ENCODE measurements at regions not wholly inside any gene's neighbourhood (a gene's known extent, or its start where the extent isn't known, plus 50 kb on each side); places are given as distances from the start of the nearest gene placed in this dataset.

DNA sequence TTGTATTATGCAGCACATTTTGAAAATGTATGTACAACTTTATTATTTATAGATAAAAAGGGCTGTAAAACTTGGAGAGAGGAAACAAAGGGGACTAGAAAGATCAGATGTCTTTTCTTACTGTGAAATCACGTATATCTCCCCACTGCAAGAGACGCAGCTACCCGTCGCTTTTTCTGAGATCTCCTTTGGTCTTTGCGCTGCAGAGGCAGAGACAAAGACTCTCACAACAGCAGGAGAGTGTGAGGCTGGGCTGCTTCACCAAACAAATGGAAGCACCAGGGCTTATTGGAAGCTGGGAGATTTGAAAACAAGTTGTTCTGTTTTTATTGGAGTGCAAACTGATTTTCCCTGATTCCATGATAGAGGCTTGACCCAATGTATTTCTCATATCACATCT is 129.0 kb upstream of the PARD3B start:
- no peak for DNase-seq (ENCODE audit: low read depth)

DNA sequence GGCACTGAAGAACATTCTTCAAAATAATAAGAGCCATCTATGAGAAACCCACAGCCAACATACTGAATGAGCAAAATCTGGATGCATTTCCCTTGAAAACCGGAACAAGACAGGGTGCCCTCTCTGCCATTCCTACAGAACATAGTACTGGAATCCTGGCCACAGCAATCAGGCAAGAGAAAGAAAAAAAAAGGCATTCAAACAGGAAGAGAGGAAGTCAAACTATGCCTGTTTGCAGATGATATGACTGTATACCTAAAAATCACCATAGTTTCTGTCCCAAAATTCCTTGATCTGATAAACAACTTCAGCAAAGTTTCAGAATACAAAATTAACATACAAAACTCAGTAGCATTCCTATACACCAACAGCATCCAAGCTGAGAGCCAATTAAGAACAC is 119.5 kb upstream of the PARD3B start:
- no peak for DNase-seq (ENCODE audit: low read depth)

DNA sequence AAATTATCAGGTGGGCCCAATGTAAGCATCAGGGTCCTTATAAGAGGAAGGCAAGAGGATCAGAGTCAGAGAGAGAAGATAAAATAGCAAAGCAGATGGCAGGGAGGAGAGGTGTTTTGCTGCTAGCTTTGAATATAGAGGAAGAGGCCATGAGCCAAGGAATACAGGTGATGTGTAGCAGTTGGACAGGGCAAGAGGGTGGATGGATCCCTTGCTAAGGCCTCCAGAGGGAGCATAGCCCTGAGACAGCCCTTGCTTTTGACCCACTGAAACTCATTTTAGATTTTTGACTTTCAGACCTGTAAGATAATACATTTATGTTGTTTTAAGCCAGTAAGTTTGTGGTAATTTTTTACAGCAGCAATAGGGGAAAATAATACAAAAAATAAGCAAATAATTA is 116.6 kb upstream of the PARD3B start:
- DNase-seq (ENCODE audit: low read depth) = no peak

DNA sequence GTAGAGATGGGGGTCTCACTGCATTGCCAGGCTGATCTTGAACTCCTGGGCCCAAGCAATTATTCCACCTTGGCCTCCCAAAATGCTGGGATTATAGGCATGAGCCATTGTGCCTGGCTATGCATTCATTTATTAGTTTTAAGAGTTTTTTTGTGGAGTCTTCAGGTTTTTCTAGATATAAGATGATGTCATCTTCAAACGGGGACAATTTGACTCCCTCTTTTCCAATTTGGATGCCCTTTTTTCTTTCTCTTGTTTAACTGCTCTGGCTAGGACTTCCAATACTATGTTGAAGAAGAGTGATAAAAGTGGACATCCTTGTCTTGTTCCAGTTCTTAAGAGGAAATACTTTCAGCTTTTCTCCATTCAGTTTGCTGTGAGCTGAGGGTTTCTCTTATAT is 113.7 kb upstream of the PARD3B start:
- DNase-seq (ENCODE audit: low read depth) = no peak

DNA sequence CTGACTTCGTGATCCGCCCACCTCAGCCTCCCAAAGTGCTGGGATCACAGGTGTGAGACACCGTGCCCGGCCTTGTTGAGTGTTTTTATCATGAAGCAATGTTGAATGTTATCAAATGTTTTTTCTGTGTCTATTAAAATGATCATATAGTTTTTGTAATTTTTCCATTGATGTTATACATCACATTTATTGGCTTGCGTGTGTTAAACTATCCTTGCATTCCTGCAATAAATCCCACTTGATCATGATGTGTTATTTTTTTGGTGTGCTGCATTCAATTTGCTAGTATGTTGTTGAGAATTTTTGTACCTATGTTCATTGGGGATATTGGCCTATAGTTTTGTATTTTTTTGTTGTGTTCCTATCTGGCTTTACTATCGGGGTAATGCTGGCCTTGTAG is 113.1 kb upstream of the PARD3B start:
- DNase-seq (ENCODE audit: low read depth) = no peak

DNA sequence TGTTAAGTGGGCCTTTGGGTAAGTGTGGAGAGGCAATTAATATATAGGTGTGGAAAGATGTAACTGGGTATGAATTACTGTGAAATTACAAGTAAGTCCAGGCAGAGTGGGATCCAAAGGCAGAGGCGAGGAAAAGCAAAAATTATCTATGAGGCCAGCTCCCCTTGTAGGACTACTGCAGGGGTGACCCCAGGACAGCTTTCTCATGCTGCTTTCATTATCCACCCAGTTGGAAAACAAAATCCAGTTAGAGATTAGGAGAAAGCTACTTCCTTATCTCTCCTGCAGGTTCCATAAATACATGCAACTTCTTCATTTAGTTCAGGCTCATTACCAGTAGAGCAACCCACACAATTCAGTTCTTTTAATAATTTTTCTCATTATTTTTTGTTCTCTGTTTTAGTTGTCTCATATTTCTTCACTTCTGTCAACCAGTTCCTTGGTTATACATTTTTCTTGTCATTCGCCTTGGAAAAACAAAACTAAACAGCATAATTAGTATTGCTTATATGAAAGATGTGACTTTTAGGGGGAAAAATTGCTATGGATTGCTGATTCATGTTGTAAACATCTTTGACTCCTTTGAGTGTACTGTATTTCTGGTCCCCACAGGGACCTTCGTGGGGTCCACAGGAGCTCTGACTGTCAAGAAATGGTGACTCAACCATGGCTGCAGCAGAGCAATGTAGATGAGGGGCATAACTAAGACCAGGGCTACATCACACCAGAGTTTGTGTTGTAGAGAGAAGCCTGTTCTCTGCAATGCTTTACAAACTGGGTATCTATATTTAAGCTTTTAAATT is 110.4 kb upstream of the PARD3B start:
- peak; percentile 48 for DNase-seq (ENCODE audit: low read depth)

DNA sequence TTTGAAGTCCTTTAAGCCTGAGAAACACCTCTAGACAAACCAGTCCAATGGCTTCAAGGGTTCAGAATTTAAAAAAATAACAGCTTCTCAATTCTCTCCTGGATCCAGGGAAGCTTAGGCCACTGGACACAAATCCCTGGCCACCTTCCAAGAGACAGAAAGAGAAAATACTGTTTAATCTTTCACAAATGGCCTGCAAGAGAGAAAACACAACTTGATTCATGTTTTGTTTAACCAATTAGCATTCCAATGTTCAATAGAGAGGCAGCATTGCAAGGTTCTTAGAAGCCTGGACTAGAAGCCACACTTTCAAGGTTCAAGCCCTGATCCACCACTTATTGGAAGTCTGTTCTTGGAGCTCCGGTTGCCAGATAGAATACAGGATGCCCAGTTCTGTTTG is 109.0 kb upstream of the PARD3B start:
- DNase-seq (ENCODE audit: low read depth) = no peak

DNA sequence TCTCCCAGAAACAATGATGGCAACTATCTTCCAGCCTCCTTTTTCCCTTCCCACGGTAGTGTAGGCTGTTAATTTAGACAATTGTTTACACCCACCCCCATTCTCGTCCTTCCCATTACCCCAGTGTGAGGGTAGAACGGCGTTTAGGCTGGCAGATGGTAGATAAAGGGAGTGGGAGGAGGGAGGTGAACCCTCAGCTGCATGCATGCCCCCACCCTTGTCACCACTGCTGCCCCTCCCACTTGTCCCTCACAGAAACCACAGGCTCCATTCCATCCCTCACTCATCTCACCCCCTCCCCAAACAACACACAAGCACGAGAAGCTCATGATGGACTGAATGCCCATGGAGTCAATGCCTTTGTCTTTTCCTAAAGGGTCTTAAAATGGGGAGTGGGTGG is 107.9 kb upstream of the PARD3B start:
- DNase-seq (ENCODE audit: low read depth) = no peak

DNA sequence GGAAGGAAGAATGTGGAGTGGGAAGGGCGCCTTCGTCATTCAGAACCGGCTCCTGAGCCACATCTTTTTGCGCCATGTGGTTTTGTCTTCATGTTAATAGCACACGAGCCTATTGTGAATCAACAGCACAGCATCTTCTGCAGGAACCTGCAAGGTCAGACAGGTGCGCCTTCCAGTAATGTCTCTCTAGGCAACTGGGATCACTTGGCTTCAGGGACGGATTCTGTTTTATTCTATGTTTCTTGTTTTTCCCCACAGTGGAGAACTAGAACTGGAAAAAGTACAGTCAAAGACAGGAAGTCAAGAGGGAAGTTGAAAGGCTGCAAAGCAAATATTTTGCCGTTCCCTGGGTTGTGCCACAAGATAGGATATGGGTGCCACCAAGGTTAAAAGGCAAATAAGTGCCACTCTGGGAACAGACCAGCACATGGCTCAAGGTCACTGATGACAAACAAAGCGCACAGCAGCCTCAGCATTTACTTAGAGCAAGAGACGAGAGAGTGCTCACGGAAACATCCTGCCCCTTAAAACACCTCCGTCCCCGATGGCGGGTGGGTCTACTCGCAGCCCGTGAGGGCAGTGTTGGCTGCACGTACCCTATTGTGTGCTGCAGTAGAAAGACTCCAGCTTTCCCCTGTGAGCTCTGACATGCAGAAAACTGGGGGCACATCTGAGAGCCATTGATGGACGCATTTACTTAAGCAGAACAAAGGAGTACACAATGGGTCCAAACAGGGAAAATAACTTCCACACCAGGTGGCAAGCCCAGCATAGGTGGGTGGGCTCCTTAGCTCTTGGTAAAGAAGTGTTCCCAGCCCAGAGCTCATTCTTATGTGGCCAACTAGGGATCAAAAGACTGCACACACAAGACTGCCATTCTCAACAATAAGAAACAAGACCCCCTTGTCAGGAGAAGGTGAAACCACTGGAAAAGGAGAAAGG is 107.2 kb upstream of the PARD3B start:
- no peak for DNase-seq (ENCODE audit: low read depth)

DNA sequence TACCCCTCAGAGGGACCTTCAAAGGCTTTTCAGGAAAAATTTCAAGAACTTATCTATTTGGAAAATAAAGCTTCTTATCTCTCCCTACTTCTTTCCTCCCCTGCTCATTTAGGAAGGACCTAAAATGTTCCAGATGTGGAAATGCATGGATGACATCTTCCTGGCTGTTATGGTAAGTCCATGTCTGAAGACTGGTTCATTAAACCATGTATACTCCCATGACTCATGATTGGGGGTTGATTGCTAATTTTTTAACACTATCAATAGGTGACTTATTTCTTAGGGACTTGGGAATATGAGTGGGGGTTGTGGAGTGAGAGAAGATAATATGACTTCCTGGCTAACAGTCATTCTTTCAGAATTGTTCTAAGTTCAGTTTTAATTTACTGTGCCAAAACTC is 104.0 kb upstream of the PARD3B start:
- DNase-seq (ENCODE audit: low read depth) = no peak

DNA sequence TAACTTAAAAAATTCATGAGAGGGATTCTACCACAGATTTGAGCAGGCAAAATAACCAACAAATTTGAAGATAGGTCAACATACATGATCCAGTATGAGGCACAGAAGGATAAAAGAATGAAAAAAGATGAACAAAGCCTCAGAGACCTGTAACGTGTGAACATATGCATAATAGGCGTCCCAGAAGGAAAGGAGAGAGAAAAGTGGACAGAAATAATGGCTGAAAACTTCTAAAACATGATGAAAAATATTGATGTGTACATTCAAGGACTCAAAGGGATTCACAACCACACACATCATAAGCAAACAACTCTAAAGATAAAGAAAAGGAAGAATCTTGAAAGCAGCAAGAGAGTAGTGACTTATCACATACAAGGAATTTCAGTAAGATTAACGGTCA is 100.1 kb upstream of the PARD3B start:
- no peak for DNase-seq (ENCODE audit: low read depth)

DNA sequence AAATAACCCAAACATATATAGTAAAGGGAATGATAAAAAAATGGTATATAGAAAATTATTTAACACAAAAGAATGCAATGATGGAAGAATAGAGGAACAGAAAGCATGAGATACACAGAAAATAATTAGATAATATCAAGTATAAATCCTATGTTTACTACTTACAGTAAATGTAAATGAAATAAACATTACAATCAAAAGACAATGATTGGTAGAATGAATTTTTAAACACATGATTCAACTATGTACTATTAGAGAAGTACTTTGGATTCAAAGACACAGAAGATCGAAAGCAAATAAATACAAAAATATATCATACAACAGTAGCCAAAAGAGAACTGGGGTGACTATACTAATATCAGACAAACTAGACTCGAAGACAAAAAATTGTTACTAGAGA is 97.6 kb upstream of the PARD3B start:
- no peak for DNase-seq (ENCODE audit: low read depth)

DNA sequence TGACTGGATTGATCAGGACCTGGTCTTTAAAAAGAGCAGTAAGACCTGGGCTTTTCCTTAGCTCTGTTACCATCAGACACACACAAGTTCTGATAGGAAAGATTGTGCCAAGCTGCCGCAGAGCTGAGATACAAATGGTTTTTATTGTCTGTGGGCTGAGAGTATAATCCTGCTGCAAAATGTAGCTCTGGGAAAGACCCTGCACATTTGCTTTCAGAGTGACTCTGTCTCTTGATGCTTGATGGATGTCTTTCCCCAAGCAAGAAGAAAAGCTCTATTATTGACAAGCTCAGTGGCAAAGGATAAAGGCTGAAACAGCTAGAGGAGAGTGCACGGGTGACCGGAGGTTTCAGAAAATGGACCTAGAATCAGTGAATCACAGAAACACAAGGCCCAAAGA is 95.3 kb upstream of the PARD3B start:
- no peak for DNase-seq (ENCODE audit: low read depth)

DNA sequence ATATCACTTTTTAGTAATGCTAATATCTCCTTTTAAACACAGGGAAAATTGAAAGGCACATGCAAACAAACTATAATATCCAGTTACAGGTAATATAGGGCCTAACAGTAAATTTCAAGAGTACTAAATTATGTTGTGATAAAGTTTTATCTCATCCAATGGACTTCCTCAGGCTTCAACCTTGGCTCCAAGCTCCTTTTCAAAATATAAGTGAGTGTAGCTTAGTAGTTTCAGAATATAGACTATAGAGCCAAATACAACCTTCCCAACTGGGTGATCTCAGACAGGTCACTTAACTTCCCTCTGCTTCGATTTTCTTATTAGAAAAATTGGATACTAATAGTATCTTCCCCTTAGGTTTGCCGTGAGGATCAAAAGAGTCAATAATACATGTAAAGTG is 93.5 kb upstream of the PARD3B start:
- DNase-seq (ENCODE audit: low read depth) = no peak

DNA sequence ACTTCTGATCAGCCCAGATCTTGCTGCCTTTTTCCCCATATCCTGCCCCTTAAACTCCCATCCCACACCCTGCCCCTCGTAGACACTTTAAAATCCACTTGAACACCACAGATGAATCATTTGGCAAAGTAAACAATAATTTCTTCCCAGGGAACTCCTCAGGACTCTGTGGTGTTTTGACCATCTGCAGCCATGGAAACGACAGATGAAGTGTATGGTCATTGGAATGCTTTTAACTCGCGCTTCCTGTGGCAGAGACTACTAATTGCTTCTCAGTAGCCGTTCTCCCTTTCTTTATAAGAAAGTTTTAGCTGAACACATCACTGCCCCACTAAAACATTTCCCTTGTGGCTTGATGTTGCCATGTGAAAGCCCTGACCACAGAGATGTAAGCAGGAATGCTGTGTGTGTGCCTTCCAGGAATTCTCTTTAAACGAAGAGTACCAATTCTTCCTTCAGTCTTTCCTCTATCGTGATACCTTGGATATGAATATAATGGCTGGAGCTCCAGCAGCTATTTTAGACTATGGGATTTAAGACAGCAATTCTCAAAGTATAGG is 92.7 kb upstream of the PARD3B start:
- peak; percentile 99 for DNase-seq (ENCODE audit: low read depth)

DNA sequence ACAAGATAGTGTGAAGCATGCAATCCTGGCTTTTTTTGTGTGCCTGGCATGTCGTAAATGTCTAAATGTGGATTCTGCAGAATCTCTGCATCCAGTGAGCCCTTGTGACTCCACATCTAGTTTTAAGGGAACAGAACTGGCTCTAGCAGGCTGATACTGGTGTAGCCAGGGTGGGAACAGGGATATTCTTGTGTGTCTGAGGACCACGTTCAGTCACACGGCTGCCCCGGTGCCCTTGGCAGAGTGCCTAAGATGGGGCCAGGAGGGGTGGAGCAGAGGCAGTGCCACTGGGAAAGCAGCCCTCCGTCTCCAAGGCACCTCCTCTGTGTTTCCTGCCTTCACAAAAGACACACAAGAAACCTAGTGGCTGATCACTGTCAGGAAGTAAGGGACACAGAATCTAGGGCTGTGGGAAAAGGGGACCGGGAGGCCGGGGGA is 91.5 kb upstream of the PARD3B start:
- no peak for DNase-seq (ENCODE audit: low read depth)

DNA sequence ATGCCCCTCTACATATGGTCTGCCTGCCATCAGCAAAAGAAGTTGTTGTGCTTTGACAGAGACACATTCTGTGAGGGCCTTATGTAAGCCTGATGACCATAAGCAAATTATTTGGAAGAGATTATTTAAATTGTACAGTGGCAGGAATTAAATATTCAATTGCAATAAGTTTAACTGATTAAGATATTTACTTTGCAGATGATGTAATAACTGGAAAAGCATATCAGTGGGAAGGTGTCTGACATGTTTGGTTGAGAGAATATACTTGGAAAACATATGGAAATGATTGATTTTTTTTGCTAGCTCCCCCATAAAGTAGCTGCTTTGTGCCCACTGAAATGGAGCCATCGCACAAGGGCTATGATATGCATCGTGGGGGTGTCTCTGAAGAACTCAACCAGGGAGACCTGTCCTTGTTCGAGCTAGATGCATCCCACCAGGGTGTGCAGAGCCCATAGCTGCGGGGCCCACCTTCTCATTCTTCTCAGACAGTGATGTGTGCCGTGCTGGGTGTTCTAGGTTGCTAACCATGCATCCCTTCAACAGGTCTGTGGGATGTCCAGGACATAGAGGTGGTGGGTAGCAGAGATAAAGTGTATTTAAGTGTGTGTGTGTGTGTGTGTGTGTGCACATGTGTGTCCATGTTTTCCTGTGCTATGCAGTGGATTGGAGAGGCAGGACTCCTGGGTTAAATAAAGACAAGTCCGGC is 90.4 kb upstream of the PARD3B start:
- DNase-seq (ENCODE audit: low read depth) = no peak

DNA sequence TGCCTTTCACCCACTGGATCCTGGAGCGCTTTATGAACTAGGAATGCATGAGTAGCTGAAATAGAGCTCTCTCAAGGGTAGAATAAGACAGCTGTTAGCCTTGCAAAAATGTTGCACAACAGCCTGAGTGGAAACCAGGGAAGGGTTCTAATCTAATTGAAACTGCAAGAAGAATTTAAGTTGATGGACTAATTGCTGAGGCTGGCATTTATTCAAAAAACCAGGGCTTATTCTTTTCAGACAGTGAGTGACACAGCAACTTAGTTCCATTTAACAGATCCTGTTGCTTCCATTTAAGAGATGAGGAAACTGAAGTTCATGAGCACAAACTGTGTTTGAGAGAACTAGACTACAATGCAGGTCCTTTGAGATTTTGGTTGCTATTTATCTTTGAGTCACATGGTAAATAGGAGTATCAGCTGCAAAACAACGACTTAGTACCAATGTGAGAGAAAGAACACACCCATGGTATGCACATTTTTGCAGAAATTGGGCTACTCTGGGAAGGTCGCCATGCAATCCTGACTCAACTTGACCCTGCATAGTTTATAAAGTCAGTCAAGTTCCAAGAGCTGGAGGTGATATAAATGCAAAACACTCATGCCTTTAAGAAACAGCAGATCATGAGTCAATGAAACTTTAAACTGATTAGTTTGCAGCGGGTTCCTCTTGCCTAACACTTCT is 76.4 kb upstream of the PARD3B start:
- DNase-seq (ENCODE audit: low read depth) = peak; percentile 78

DNA sequence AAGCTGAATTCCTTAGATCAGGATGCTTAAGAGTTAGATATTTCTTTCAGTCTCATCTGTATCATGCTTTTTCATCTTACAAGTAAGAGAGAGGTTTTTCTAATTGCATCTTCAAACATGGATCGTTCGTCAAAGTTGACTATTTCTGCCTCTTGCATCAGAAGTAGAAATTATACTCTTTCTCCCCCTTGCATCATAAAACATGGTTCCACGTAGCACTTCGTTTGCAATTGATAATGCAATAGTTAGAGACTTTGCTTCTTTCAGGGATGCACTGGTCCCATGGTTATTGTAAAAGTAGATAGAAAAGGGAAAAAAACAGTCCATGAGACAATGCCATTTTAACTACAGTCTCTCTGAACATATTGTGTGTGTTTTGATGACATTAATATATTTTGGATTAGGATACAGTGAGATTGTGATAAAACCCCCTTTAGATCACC is 75.1 kb upstream of the PARD3B start:
- no peak for DNase-seq (ENCODE audit: low read depth)

DNA sequence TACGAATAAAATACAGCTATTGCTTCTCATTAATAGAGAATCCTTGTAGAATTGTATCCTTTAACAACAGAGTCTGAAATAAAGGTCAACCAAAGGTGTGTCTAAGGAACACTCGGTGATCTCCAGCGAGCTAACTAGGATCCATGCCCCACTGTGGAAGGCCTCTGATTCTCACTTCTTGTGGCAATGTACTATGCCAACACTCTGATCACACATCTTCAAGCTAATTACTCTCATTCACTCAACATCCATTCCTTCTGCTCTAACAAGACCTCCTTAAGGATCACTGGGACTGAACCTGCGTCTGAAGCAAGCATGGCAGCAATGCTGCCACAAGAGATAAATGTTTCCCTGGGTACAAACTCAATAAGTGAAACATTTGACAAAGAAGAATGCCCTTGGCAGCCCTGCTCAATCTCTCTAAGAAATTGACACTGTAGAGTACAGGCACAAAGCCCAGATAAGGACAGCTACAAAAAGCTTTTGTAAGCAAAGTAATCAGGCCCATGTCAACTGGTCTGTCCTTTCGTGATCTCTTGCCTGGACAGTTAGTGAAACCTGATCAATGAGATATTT is 74.6 kb upstream of the PARD3B start:
- no peak for DNase-seq (ENCODE audit: low read depth)

DNA sequence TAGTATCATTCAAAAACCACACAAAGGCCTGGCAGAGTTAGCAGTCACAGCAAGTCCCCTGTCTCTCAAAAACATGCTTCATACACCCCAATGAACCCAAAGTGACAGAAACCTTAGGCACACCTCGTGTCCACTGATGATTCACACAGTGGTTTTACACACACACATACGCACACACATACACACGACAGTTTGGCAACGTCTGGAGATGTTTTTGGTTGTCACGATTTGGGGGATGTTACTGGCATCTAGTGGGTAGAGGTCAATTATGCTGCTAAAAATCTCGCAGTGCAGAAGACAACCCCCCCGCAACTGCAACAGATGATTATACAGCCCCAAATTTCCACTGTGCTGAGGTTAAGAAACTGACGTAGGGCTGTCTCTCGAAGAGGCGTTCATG is 72.9 kb upstream of the PARD3B start:
- peak; percentile 19 for DNase-seq (ENCODE audit: low read depth)
